ENCODE measurements at regions not wholly inside any gene's neighbourhood (a gene's known extent, or its start where the extent isn't known, plus 50 kb on each side); places are given as distances from the start of the nearest gene placed in this dataset.

GRCh38 chr5:10839118-10839517 lies 78.1 kb upstream of the DAP start:
- Mint-ChIP-seq H3K36me3 (no peaks in the 10 kb centered on the region), H3K4me1 (no peaks in the 10 kb centered on the region), H3K4me3 (no peak overlapping the region), H3K27ac (no peak overlapping the region), H3K9me3 (no peaks in the 10 kb centered on the region)
- no peak for DNase-seq (ENCODE audit: low spot score in 2 of 2)
- ATAC-seq, result no peak

- Mint-ChIP-seq H3K9me3 (no peaks in the 10 kb centered on the region), H3K36me3 (no peaks in the 10 kb centered on the region), H3K4me1 (no peaks in the 10 kb centered on the region), H3K4me3 (no peak overlapping the region), H3K27ac (no peak overlapping the region)
- DNase-seq (ENCODE audit: low spot score in 2 of 2) (no peak), ATAC-seq (peak; percentile 68)
Measured at GRCh38 chr5:10838038-10838437, 77.0 kb upstream of the DAP start.

GRCh38 chr5:10836986-10837385 lies 76.0 kb upstream of the DAP start:
- no peaks in the 10 kb centered on the region for H3K9me3 Mint-ChIP-seq
- no peak overlapping the region for H3K4me3 Mint-ChIP-seq
- no peaks in the 10 kb centered on the region for H3K36me3 Mint-ChIP-seq
- ATAC-seq (no peak), DNase-seq (ENCODE audit: low spot score in 2 of 2) (no peak)
- H3K4me1 Mint-ChIP-seq, result no peaks in the 10 kb centered on the region
- H3K27ac Mint-ChIP-seq, result no peak overlapping the region

- no peak overlapping the region for H3K4me3 Mint-ChIP-seq
- H3K4me1 Mint-ChIP-seq, result no peaks in the 10 kb centered on the region
- ATAC-seq, result no peak
- H3K36me3 Mint-ChIP-seq, result no peaks in the 10 kb centered on the region
- DNase-seq (ENCODE audit: low spot score in 2 of 2), result no peak
- H3K9me3 Mint-ChIP-seq, result no peaks in the 10 kb centered on the region
- no peak overlapping the region for H3K27ac Mint-ChIP-seq
Measured at GRCh38 chr5:10834695-10835094, 73.7 kb upstream of the DAP start.

- ATAC-seq (no peak), DNase-seq (ENCODE audit: low spot score in 2 of 2) (no peak)
- Mint-ChIP-seq H3K36me3 (no peaks in the 10 kb centered on the region), H3K27ac (no peak overlapping the region), H3K4me3 (no peak overlapping the region), H3K9me3 (no peaks in the 10 kb centered on the region), H3K4me1 (no peaks in the 10 kb centered on the region)
Measured at GRCh38 chr5:10832987-10833386, 72.0 kb upstream of the DAP start.

GRCh38 chr5:10832421-10832820 lies 71.4 kb upstream of the DAP start:
- H3K36me3 Mint-ChIP-seq, result no peaks in the 10 kb centered on the region
- H3K4me1 Mint-ChIP-seq, result no peaks in the 10 kb centered on the region
- H3K9me3 Mint-ChIP-seq, result no peaks in the 10 kb centered on the region
- DNase-seq (ENCODE audit: low spot score in 2 of 2) (no peak), ATAC-seq (no peak)
- H3K27ac Mint-ChIP-seq, result no peak overlapping the region
- H3K4me3 Mint-ChIP-seq, result no peak overlapping the region

- Mint-ChIP-seq H3K36me3 (no peaks in the 10 kb centered on the region), H3K4me1 (no peaks in the 10 kb centered on the region), H3K27ac (no peak overlapping the region), H3K9me3 (no peaks in the 10 kb centered on the region), H3K4me3 (no peak overlapping the region)
- no peak for ATAC-seq
- no peak for DNase-seq (ENCODE audit: low spot score in 2 of 2)
Measured at GRCh38 chr5:10831419-10831818, 70.4 kb upstream of the DAP start.

- H3K9me3 Mint-ChIP-seq, result no peaks in the 10 kb centered on the region
- no peak overlapping the region for H3K27ac Mint-ChIP-seq
- no peak for ATAC-seq
Measured at GRCh38 chr5:10828241-10828640, 67.2 kb upstream of the DAP start.

GRCh38 chr5:10827571-10827970 lies 66.5 kb upstream of the DAP start:
- Mint-ChIP-seq H3K27ac (no peak overlapping the region), H3K4me1 (no peaks in the 10 kb centered on the region), H3K36me3 (no peaks in the 10 kb centered on the region), H3K9me3 (no peaks in the 10 kb centered on the region), H3K4me3 (no peak overlapping the region)
- no peak for ATAC-seq
- no peak for DNase-seq (ENCODE audit: low spot score in 2 of 2)

More at GRCh38 chr5:10828241-10828640, 67.2 kb upstream of the DAP start:
- Mint-ChIP-seq H3K4me1 (no peaks in the 10 kb centered on the region), H3K4me3 (no peak overlapping the region), H3K36me3 (no peaks in the 10 kb centered on the region)
- DNase-seq (ENCODE audit: low spot score in 2 of 2), result no peak

GRCh38 chr5:10826971-10827370 lies 65.9 kb upstream of the DAP start:
- Mint-ChIP-seq H3K4me3 (no peak overlapping the region), H3K4me1 (no peaks in the 10 kb centered on the region)
- ATAC-seq, result no peak

GRCh38 chr5:10825897-10826644 lies 65.0 kb upstream of the DAP start:
- Mint-ChIP-seq H3K4me3 (no peak overlapping the region), H3K36me3 (no peaks in the 10 kb centered on the region), H3K27ac (no peak overlapping the region), H3K4me1 (no peaks in the 10 kb centered on the region), H3K9me3 (no peaks in the 10 kb centered on the region)
- DNase-seq (ENCODE audit: low spot score in 2 of 2) (no peak), ATAC-seq (no peak)

More at GRCh38 chr5:10826971-10827370, 65.9 kb upstream of the DAP start:
- no peaks in the 10 kb centered on the region for H3K36me3 Mint-ChIP-seq
- H3K27ac Mint-ChIP-seq, result no peak overlapping the region
- no peaks in the 10 kb centered on the region for H3K9me3 Mint-ChIP-seq
- no peak for DNase-seq (ENCODE audit: low spot score in 2 of 2)

GRCh38 chr5:10812218-10812617 lies 51.2 kb upstream of the DAP start:
- H3K27ac Mint-ChIP-seq, result no peak overlapping the region
- no peak for ATAC-seq
- no peaks in the 10 kb centered on the region for H3K36me3 Mint-ChIP-seq

More at GRCh38 chr5:10812218-10812617, 51.2 kb upstream of the DAP start:
- peaks cover 6% of the 10 kb centered on the region for H3K9me3 Mint-ChIP-seq
- H3K4me1 Mint-ChIP-seq, result no peaks in the 10 kb centered on the region
- no peak overlapping the region for H3K4me3 Mint-ChIP-seq
- no peak for DNase-seq (ENCODE audit: low spot score in 2 of 2)

All from stimulated activated effector memory CD8-positive, alpha-beta T cell treated with anti-CD3 and anti-CD28 coated beads, Interleukin-12 subunit alpha, Interleukin-12 subunit beta, amount 100 ng/mL, for 72 hours (primary cell).